Erythroblast (primary cell): ENCODE measurements at regions not wholly inside any gene's neighbourhood (a gene's known extent, or its start where the extent isn't known, plus 50 kb on each side); places are given as distances from the start of the nearest gene placed in this dataset.
"Not testable (repeated sequence)": the region's sequence is repeated elsewhere in the genome, so short reads cannot be mapped to it uniquely, and the experiment has no call there.

Source experiments
- GATA1 ChIP-seq: IDR thresholded peaks from 2 replicates; pipeline ENCODE4 v1.6.1; 2011; ENCODE audit warnings: low read depth, mild to moderate bottlenecking, control low read depth, low read length, moderate library complexity
- POLR2A ChIP-seq: IDR thresholded peaks from 2 replicates; pipeline ENCODE4 v1.6.1; 2011; ENCODE audit warnings: mild to moderate bottlenecking, low read length

- TF ChIP-seq POLR2A, GATA1: not testable (repeated sequence)
Measured at GRCh38 chr10:36524126-36524525, 601.3 kb upstream of the ANKRD30A start.
